Fibroblast of mammary gland (primary cell): ENCODE measurements at regions not wholly inside any gene's neighbourhood (a gene's known extent, or its start where the extent isn't known, plus 50 kb on each side); places are given as distances from the start of the nearest gene placed in this dataset.
"Not testable (repeated sequence)": the region's sequence is repeated elsewhere in the genome, so short reads cannot be mapped to it uniquely, and the experiment has no call there.

Experiments
- DNase-seq: peaks from one replicate; pipeline ENCODE4 v3.0.0-alpha.2; 2010; ENCODE audit warnings: low read depth
- H3K4me3 ChIP-seq: 2 replicates; pipeline ENCODE4 v1.5.1; 2011; ENCODE audit warnings: low read depth, mild to moderate bottlenecking, low read length, moderate library complexity; ENCODE audit not compliant: control insufficient read depth
- CTCF ChIP-seq: conservative IDR thresholded peaks from 2 replicates; pipeline ENCODE4 v1.5.1; 2011; ENCODE audit warnings: low read depth, low read length, inconsistent platforms; ENCODE audit not compliant: control insufficient read depth, insufficient read depth

- no peak overlapping the region for H3K4me3 ChIP-seq
- DNase-seq: peak; percentile 99
- TF ChIP-seq CTCF: peak; percentile 26
These were observed 436.3 kb upstream of the SGO1 start for GRCh38 chr3:20622304-20622703.

GRCh38 chr3:20618621-20619020, 432.6 kb upstream of the SGO1 start:
- DNase-seq, H3K4me3 ChIP-seq: not testable (repeated sequence)

- H3K4me3 ChIP-seq, DNase-seq: not testable (repeated sequence)
These were observed 432.2 kb upstream of the SGO1 start for GRCh38 chr3:20618181-20618580.

GRCh38 chr3:20615982-20616381, 430.0 kb upstream of the SGO1 start:
- H3K4me3 ChIP-seq, DNase-seq: not testable (repeated sequence)

- no peak for DNase-seq
- TF ChIP-seq CTCF: no peak
- no peak overlapping the region for H3K4me3 ChIP-seq
These were observed 422.2 kb upstream of the SGO1 start for GRCh38 chr3:20608054-20608738.

GRCh38 chr3:20604659-20605058, 418.7 kb upstream of the SGO1 start:
- TF ChIP-seq CTCF: no peak
- no peak for DNase-seq

GRCh38 chr3:20589275-20589674, 403.3 kb upstream of the SGO1 start:
- H3K4me3 ChIP-seq: no peak overlapping the region
- no peak for DNase-seq
- TF ChIP-seq CTCF: no peak

More at GRCh38 chr3:20604659-20605058, 418.7 kb upstream of the SGO1 start:
- H3K4me3 ChIP-seq: no peak overlapping the region

GRCh38 chr3:20588781-20589180, 402.8 kb upstream of the SGO1 start:
- no peak overlapping the region for H3K4me3 ChIP-seq
- TF ChIP-seq CTCF: no peak

GRCh38 chr3:20583648-20584047, 397.6 kb upstream of the SGO1 start:
- no peak for TF ChIP-seq CTCF
- H3K4me3 ChIP-seq: no peak overlapping the region
- DNase-seq: no peak

More at GRCh38 chr3:20588781-20589180, 402.8 kb upstream of the SGO1 start:
- DNase-seq: no peak
